HepG2 (cell line): ENCODE measurements at regions not wholly inside any gene's neighbourhood (a gene's known extent, or its start where the extent isn't known, plus 50 kb on each side); places are given as distances from the start of the nearest gene placed in this dataset.

Experiments used
- ATAC-seq: fragments of 200-7000 bp; cut with Tn5 transposase; 3 replicates; pipeline ENCODE4 v1.9.1; 2020; ENCODE audit warnings: mild to moderate bottlenecking, moderate library complexity
- BruUV-seq: library from RNA; stranded (reverse); fragments of 400-500 nt; replicated peaks from 2 replicates; lab custom pipeline; 2021; lab: Mats Ljungman, UMichigan
- CTCF ChIA-PET: fragments of 300-600 bp; formaldehyde crosslinking; extraction: SDS; loops from one replicate; lab custom pipeline; 2021; ENCODE audit warnings: low total read pairs, inconsistent platforms, low intra/inter-chr PET ratio; lab: Yijun Ruan, JAX
- POLR2A ChIA-PET: fragments of 350-600 bp; sonication (Branson Sonifier 250); formaldehyde crosslinking; loops from one replicate; lab custom pipeline; 2020; ENCODE audit warnings: antibody characterized with exemption, inconsistent platforms; lab: Yijun Ruan, JAX
- DNase-seq: peaks from one replicate; pipeline ENCODE4 v3.0.0-alpha.2; 2015; ENCODE audit warnings: low spot score
- FAIRE-seq: peaks from 3 replicates; lab custom pipeline; 2011; peaks lifted over from hg19 to GRCh38; lab: Jason Lieb, UNC
- H2AFZ ChIP-seq: one replicate; pipeline ENCODE4 v1.6.1; 2011; ENCODE audit warnings: low read length, inconsistent platforms
- H3K27ac ChIP-seq: fragments of 300-600 bp; 3 replicates; pipeline ENCODE4 v1.8.0; 2011; ENCODE audit warnings: mixed run types, mild to moderate bottlenecking, mixed read lengths, low read length, inconsistent platforms; ENCODE audit not compliant: insufficient read depth; ENCODE audit errors: extremely low read length
- H3K27me3 ChIP-seq, 2 experiments: fragments of 200-600 bp in 1 of 2; 2 replicates in 1 of 2; 3 replicates in 1 of 2; pipeline versions ENCODE4 v1.6.0 to v1.8.0; 2011; ENCODE audit warnings: low read length in 2 of 2, mild to moderate bottlenecking in 2 of 2, moderate library complexity in 2 of 2, inconsistent platforms in 1 of 2; ENCODE audit not compliant: insufficient read depth in 2 of 2, control insufficient read depth in 1 of 2
- H3K36me3 ChIP-seq, 2 experiments: fragments of 200-600 bp in 1 of 2; replicated peaks in 1 of 2; 2 replicates in 1 of 2; 3 replicates in 1 of 2; pipeline versions ENCODE4 v1.5.1 to v1.8.0; 2011; ENCODE audit warnings: low read length in 2 of 2, inconsistent platforms in 1 of 2; ENCODE audit not compliant: insufficient read depth in 2 of 2, control insufficient read depth in 1 of 2
- H3K4me1 ChIP-seq: 2 replicates; pipeline ENCODE4 v1.5.1; 2012; ENCODE audit warnings: low read length, inconsistent platforms; ENCODE audit not compliant: insufficient read depth
- H3K4me2 ChIP-seq: 2 replicates; pipeline ENCODE4 v1.6.0; 2011; ENCODE audit warnings: low read depth, low read length, inconsistent platforms
- H3K4me3 ChIP-seq, 3 experiments: fragments of 200-600 bp in 1 of 3; sonication (generic), shearing (Covaris generic) in 1 of 3; replicated peaks in 1 of 3; 2 replicates each; pipeline ENCODE4 v1.5.1; 2011 to 2016; ENCODE audit warnings: low read length in 3 of 3, inconsistent platforms in 2 of 3, low read depth in 2 of 3, mild to moderate bottlenecking in 2 of 3, control low read depth in 1 of 3, mixed read lengths in 1 of 3; ENCODE audit not compliant: insufficient read depth in 1 of 3
- H3K79me2 ChIP-seq: one replicate; pipeline ENCODE4 v1.6.1; 2011; ENCODE audit warnings: low read length, inconsistent platforms; ENCODE audit not compliant: insufficient read depth
- H3K9ac ChIP-seq: 2 replicates; pipeline ENCODE4 v1.6.0; 2011; ENCODE audit warnings: mild to moderate bottlenecking, low read depth, low read length, inconsistent platforms; ENCODE audit not compliant: insufficient read depth
- H3K9me3 ChIP-seq: 2 replicates; pipeline ENCODE4 v1.5.1; 2012; ENCODE audit warnings: mild to moderate bottlenecking, low read length
- H4K20me1 ChIP-seq: 2 replicates; pipeline ENCODE4 v1.6.0; 2011; ENCODE audit warnings: inconsistent platforms, mild to moderate bottlenecking, low read length, moderate library complexity; ENCODE audit not compliant: insufficient read depth
- GABPB1 ChIP-seq: IDR thresholded peaks from 2 replicates; pipeline ENCODE4 v1.6.1; 2016; ENCODE audit warnings: mild to moderate bottlenecking, missing genetic modification reagents, moderate library complexity, missing compliant biosample characterization
- PHF21A ChIP-seq: sonication (generic); formaldehyde crosslinking; IDR thresholded peaks from 2 replicates; pipeline ENCODE4 v1.5.0; 2020; ENCODE audit warnings: mild to moderate bottlenecking, missing genetic modification reagents
- RFXANK ChIP-seq: IDR thresholded peaks from 2 replicates; pipeline ENCODE4 v1.6.1; 2016
- TAF15 ChIP-seq: fragments of 200-400 bp; formaldehyde crosslinking; IDR thresholded peaks from one replicate; pipeline ENCODE4 v1.6.1; 2018; ENCODE audit warnings: mild to moderate bottlenecking, low read depth, low read length; ENCODE audit not compliant: poor library complexity, severe bottlenecking
- TCF12 ChIP-seq, 2 experiments: fragments of 450-650 bp in 1 of 2; sonication (generic) in 1 of 2; formaldehyde crosslinking in 1 of 2; IDR thresholded peaks; 2 replicates each; pipeline versions ENCODE4 v1.6.1 to v1.8.0; 2017 to 2022; ENCODE audit warnings: antibody characterized with exemption in 1 of 2, mild to moderate bottlenecking in 1 of 2, missing genetic modification reagents in 1 of 2, moderate library complexity in 1 of 2
- TEAD3 ChIP-seq: optimal IDR thresholded peaks from 2 replicates; pipeline ENCODE3; 2016; ENCODE audit warnings: borderline replicate concordance
- ZNF589 ChIP-seq: sonication (generic); formaldehyde crosslinking; conservative IDR thresholded peaks from 2 replicates; pipeline ENCODE4 v1.8.0; 2022; ENCODE audit warnings: mild to moderate bottlenecking, moderate library complexity, missing genetic modification reagents
- WGBS: methylation state at CpG from one replicate; pipeline ENCODE4 v1.1.6; 2017; ENCODE audit warnings: low lambda C conversion rate; 5-methylcytosine and 5-hydroxymethylcytosine counted together
- in situ Hi-C: cut with HindIII; loops from 2 replicates; pipeline ENCODE4 v1.10.0; 2017; ENCODE audit warnings: low pct_unique_long_range_greater_than_20kb; ENCODE audit not compliant: extremely low pct_ligation_motif_present
- intact Hi-C: fragments of 100-400 bp; cut with micrococcal nuclease; formaldehyde crosslinking; loops from one replicate; pipeline ENCODE4 v1.10.0; 2022; ENCODE audit not compliant: unreplicated experiment
- TF ChIP-seq, protein P1 (sequence below): sonication (generic); formaldehyde crosslinking; IDR thresholded peaks from 2 replicates; pipeline ENCODE4 v1.8.1; 2023; ENCODE audit warnings: mild to moderate bottlenecking, missing genetic modification reagents, borderline replicate concordance
- TF ChIP-seq, protein P2 (sequence below): sonication (generic); formaldehyde crosslinking; IDR thresholded peaks from 2 replicates; pipeline ENCODE4 v1.4.0; 2020; ENCODE audit warnings: missing genetic modification reagents

DNA sequence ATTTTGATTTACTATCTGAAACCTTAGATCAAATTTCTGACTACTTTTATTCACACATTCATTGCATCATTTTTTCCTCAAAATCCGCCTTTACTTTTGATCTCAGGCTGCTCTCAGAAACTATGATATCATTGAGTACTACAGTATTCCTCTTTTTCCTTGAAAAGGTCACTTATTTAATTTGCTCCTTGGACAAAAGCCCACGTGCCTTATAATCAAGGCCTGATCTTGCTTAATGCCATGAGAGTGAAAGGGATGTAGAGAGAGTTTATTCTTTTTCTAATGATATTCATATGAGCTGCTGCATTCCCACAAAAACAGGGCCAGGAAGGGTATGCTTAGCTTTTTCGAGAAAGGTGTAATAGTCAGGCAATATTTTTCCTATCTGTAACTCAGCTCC lies 327.0 kb downstream of the ETS1 start:
- ATAC-seq (no peak), FAIRE-seq (no peak), DNase-seq (no peak)
- no peak overlapping the region for H2AFZ ChIP-seq
- no peak overlapping the region for H3K9ac ChIP-seq
- TF ChIP-seq ZNF589 (CRISPR knock-in tag) = no peak
- H3K4me3 ChIP-seq = no peak overlapping the region
- ChIA-PET POLR2A (no interaction called here), CTCF (no interaction called here)
- H3K9me3 ChIP-seq = no peaks in the 10 kb centered on the region
- no peaks in the 10 kb centered on the region for H3K4me1 ChIP-seq
- WGBS = 2% methylated on average over 3 of the region's 3 CpGs
- in situ Hi-C loops = no loop called here
- BruUV-seq = no TSS peak
- no peak overlapping the region for H3K27ac ChIP-seq
- intact Hi-C loops = no loop called here
- H3K27me3 ChIP-seq = no peaks in the 10 kb centered on the region; a peak in 1 of 5 replicates
- H3K4me2 ChIP-seq = no peak overlapping the region
- no peaks in the 10 kb centered on the region for H4K20me1 ChIP-seq
- H3K36me3 ChIP-seq = no peaks in the 10 kb centered on the region
- no peaks in the 10 kb centered on the region for H3K79me2 ChIP-seq

DNA sequence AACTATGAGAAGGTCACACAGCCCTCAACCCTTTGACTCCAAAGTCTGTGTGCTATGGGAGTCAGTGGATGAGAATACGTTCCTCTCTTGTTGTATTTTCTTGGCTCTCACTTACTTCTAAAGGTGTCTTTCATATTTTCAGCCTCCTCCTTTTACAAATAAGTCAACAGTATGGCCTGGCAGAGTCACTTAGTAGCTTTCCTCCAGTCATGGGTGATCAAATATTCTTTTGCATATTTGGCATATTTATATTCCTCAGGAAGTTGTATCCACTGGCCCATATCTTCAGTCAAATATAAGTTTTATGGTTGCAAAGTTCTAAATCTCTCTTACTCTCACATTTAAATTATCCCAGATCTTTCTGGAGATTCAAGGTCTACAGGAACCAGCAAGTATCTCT lies 327.5 kb downstream of the ETS1 start:
- in situ Hi-C loops = no loop called here
- Histone ChIP-seq H2AFZ (no peak overlapping the region), H3K36me3 (no peaks in the 10 kb centered on the region), H3K4me2 (no peak overlapping the region), H3K9me3 (no peaks in the 10 kb centered on the region), H3K4me3 (no peak overlapping the region), H3K79me2 (no peaks in the 10 kb centered on the region), H3K27me3 (no peaks in the 10 kb centered on the region; a peak in 1 of 5 replicates), H4K20me1 (no peaks in the 10 kb centered on the region), H3K4me1 (no peaks in the 10 kb centered on the region), H3K9ac (no peak overlapping the region), H3K27ac (no peak overlapping the region)
- TF ChIP-seq TCF12 (IDR thresholded peaks at IDR 0.05) (no peak), TCF12 (CRISPR knock-in tag; IDR thresholded peaks at IDR 0.05) (no peak), GABPB1 (no peak), TAF15 (no peak), PHF21A (CRISPR knock-in tag) (no peak), TEAD3 (CRISPR knock-in tag) (no peak), RFXANK (CRISPR knock-in tag) (no peak)
- TF ChIP-seq, protein P1, sequence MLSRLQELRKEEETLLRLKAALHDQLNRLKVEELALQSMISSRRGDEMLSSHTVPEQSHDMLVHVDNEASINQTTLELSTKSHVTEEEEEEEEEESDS (CRISPR knock-in tag) = no peak
- TF ChIP-seq, protein P2, sequence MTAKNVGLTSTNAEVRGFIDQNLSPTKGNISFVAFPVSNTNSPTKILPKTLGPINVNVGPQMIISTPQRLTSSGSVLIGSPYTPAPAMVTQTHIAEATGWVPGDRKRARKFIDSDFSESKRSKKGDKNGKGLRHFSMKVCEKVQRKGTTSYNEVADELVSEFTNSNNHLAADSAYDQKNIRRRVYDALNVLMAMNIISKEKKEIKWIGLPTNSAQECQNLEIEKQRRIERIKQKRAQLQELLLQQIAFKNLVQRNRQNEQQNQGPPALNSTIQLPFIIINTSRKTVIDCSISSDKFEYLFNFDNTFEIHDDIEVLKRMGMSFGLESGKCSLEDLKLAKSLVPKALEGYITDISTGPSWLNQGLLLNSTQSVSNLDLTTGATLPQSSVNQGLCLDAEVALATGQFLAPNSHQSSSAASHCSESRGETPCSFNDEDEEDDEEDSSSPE = no peak
- intact Hi-C loops = no loop called here
- BruUV-seq = no TSS peak
- DNase-seq (no peak), FAIRE-seq (no peak), ATAC-seq (no peak)
- ChIA-PET POLR2A (no interaction called here), CTCF (no interaction called here)
- WGBS = 4% methylated on average over 1 of the region's 1 CpG
